Neural cell (in vitro differentiated cells): ENCODE measurements at regions not wholly inside any gene's neighbourhood (a gene's known extent, or its start where the extent isn't known, plus 50 kb on each side); places are given as distances from the start of the nearest gene placed in this dataset.

Experiments used
- H2AFZ ChIP-seq: fragments of 200-600, 300-800 bp; sonication (generic), shearing (Covaris generic); 2 replicates; pipeline ENCODE4 v1.6.0; 2014; ENCODE audit warnings: low read depth, mild to moderate bottlenecking, antibody characterized with exemption, low read length, moderate library complexity
- H3F3A ChIP-seq: fragments of 200-600 bp; shearing (Covaris generic); 2 replicates; pipeline ENCODE4 v1.6.1; 2016; ENCODE audit warnings: mild to moderate bottlenecking, moderate library complexity, mixed read lengths, antibody characterized with exemption, low read length; ENCODE audit not compliant: insufficient read depth, poor library complexity, severe bottlenecking
- H3K27ac ChIP-seq: fragments of 200-600, 300-800 bp; sonication (generic), shearing (Covaris generic); 2 replicates; pipeline ENCODE4 v1.5.1; 2014; ENCODE audit warnings: mild to moderate bottlenecking, low read length, moderate library complexity
- H3K27me3 ChIP-seq: fragments of 300-800, 200-600 bp; sonication (generic), shearing (Covaris generic); 2 replicates; pipeline ENCODE4 v1.6.0; 2014; ENCODE audit warnings: mild to moderate bottlenecking, low read depth, low read length, moderate library complexity; ENCODE audit not compliant: insufficient read depth
- H3K36me3 ChIP-seq: fragments of 300-800, 200-600 bp; sonication (generic), shearing (Covaris generic); 2 replicates; pipeline ENCODE4 v1.5.1; 2014; ENCODE audit warnings: mild to moderate bottlenecking, antibody characterized with exemption, low read length, moderate library complexity; ENCODE audit not compliant: insufficient read depth
- H3K4me2 ChIP-seq: fragments of 300-800, 200-600 bp; sonication (generic), shearing (Covaris generic); 2 replicates; pipeline ENCODE4 v1.6.0; 2014; ENCODE audit warnings: mild to moderate bottlenecking, low read length
- H3K4me3 ChIP-seq: fragments of 300-800, 200-600 bp; sonication (generic), shearing (Covaris generic); 2 replicates; pipeline ENCODE4 v1.5.1; 2014; ENCODE audit warnings: mild to moderate bottlenecking, low read length, moderate library complexity
- H3K79me2 ChIP-seq: fragments of 200-600 bp; shearing (Covaris generic); replicated peaks from 2 replicates; pipeline ENCODE4 v1.6.0; 2014; ENCODE audit warnings: mild to moderate bottlenecking, low read length, moderate library complexity; ENCODE audit not compliant: insufficient read depth
- H3K9ac ChIP-seq: fragments of 300-800, 200-600 bp; sonication (generic), shearing (Covaris generic); 2 replicates; pipeline ENCODE4 v1.6.1; 2016; ENCODE audit warnings: mild to moderate bottlenecking, low read length, mixed read lengths
- H3K9me2 ChIP-seq: fragments of 200-600 bp; shearing (Covaris generic); 2 replicates; pipeline ENCODE4 v1.6.1; 2016; ENCODE audit warnings: mild to moderate bottlenecking, low read length, mixed read lengths; ENCODE audit not compliant: insufficient read depth
- H3K9me3 ChIP-seq: fragments of 200-600, 300-800 bp; sonication (generic), shearing (Covaris generic); 2 replicates; pipeline ENCODE4 v1.6.1; 2016; ENCODE audit warnings: mild to moderate bottlenecking, mixed run types, low read length, moderate library complexity, mixed read lengths
- H4K20me1 ChIP-seq: fragments of 200-600 bp; shearing (Covaris generic); 2 replicates; pipeline ENCODE4 v1.6.1; 2016; ENCODE audit warnings: mild to moderate bottlenecking, mixed run types; ENCODE audit not compliant: insufficient read depth
- EP300 ChIP-seq: fragments of 450-650 bp; conservative IDR thresholded peaks from 2 replicates; pipeline ENCODE4 v1.6.1; 2014; ENCODE audit warnings: antibody characterized with exemption, mild to moderate bottlenecking, moderate library complexity; ENCODE audit not compliant: poor library complexity, severe bottlenecking
- EZH2 ChIP-seq: fragments of 200-600, 300-800 bp; shearing (Covaris generic), sonication (generic); IDR thresholded peaks from 2 replicates; pipeline ENCODE4 v1.6.1; 2014; ENCODE audit warnings: antibody characterized with exemption, low read length, borderline replicate concordance, mild to moderate bottlenecking; ENCODE audit not compliant: insufficient read depth, poor library complexity, severe bottlenecking
- MXI1 ChIP-seq: fragments of 450-650 bp; conservative IDR thresholded peaks from 2 replicates; pipeline ENCODE4 v1.6.1; 2014; ENCODE audit warnings: antibody characterized with exemption, mild to moderate bottlenecking; ENCODE audit not compliant: poor library complexity, severe bottlenecking
- POLR2AphosphoS5 ChIP-seq: IDR thresholded peaks from 2 replicates; pipeline ENCODE4 v1.6.1; 2012
- RAD21 ChIP-seq: fragments of 450-650 bp; conservative IDR thresholded peaks from 2 replicates; pipeline ENCODE4 v1.6.1; 2014; ENCODE audit warnings: antibody characterized with exemption, mild to moderate bottlenecking, moderate library complexity
- SMC3 ChIP-seq: fragments of 450-650 bp; conservative IDR thresholded peaks from 2 replicates; pipeline ENCODE4 v1.6.1; 2014; ENCODE audit warnings: antibody characterized with exemption, mild to moderate bottlenecking, moderate library complexity; ENCODE audit not compliant: poor library complexity
- TAF1 ChIP-seq: IDR thresholded peaks from 2 replicates; pipeline ENCODE4 v1.6.1; 2012; ENCODE audit warnings: low read depth
- TF ChIP-seq, protein P1 (sequence below): IDR thresholded peaks from 2 replicates; pipeline ENCODE4 v1.6.1; 2012; ENCODE audit warnings: borderline replicate concordance
- TF ChIP-seq, protein P2 (sequence below): fragments of 450-650 bp; IDR thresholded peaks from 2 replicates; pipeline ENCODE4 v1.5.1; 2014; ENCODE audit warnings: antibody characterized with exemption, mild to moderate bottlenecking, moderate library complexity; ENCODE audit not compliant: poor library complexity, severe bottlenecking

DNA sequence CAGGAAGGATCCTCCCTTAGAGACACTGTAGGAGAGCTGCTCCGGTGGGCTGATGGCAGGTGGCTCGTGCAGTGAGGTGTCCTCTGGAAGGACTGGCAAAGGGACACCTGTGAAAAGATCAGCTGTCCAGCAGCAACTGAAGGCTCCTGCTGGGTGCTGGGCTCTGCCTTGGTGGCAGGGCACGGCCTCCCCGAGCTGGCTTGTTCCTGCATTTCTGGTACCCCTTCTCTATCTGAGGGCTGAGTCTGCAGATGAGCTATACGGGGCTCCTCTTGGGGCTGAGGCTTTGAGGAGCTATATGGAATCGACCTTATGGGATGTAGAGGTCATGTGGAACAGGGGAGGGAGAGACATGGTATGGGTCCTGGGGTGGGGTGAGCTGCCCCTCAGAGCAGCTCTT lies 875.8 kb downstream of the BRD1 start:
- H3K79me2 ChIP-seq: no peaks in the 10 kb centered on the region
- H3K9ac ChIP-seq: no peak overlapping the region
- H2AFZ ChIP-seq: no peak overlapping the region
- no peak overlapping the region for H3K4me2 ChIP-seq
- H3K4me3 ChIP-seq: no peak overlapping the region
- no peaks in the 10 kb centered on the region for H3F3A ChIP-seq
- H3K27me3 ChIP-seq: no peaks in the 10 kb centered on the region
- H3K9me3 ChIP-seq: no peaks in the 10 kb centered on the region
- no peaks in the 10 kb centered on the region for H4K20me1 ChIP-seq
- no peaks in the 10 kb centered on the region for H3K9me2 ChIP-seq
- H3K36me3 ChIP-seq: no peaks in the 10 kb centered on the region
- H3K27ac ChIP-seq: no peak overlapping the region
- TF ChIP-seq EZH2 (no peak), SMC3 (no peak), MXI1 (no peak), RAD21 (no peak), EP300 (no peak), TAF1 (no peak), POLR2AphosphoS5 (no peak)
- TF ChIP-seq, protein P1, sequence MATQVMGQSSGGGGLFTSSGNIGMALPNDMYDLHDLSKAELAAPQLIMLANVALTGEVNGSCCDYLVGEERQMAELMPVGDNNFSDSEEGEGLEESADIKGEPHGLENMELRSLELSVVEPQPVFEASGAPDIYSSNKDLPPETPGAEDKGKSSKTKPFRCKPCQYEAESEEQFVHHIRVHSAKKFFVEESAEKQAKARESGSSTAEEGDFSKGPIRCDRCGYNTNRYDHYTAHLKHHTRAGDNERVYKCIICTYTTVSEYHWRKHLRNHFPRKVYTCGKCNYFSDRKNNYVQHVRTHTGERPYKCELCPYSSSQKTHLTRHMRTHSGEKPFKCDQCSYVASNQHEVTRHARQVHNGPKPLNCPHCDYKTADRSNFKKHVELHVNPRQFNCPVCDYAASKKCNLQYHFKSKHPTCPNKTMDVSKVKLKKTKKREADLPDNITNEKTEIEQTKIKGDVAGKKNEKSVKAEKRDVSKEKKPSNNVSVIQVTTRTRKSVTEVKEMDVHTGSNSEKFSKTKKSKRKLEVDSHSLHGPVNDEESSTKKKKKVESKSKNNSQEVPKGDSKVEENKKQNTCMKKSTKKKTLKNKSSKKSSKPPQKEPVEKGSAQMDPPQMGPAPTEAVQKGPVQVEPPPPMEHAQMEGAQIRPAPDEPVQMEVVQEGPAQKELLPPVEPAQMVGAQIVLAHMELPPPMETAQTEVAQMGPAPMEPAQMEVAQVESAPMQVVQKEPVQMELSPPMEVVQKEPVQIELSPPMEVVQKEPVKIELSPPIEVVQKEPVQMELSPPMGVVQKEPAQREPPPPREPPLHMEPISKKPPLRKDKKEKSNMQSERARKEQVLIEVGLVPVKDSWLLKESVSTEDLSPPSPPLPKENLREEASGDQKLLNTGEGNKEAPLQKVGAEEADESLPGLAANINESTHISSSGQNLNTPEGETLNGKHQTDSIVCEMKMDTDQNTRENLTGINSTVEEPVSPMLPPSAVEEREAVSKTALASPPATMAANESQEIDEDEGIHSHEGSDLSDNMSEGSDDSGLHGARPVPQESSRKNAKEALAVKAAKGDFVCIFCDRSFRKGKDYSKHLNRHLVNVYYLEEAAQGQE: no peak
- TF ChIP-seq, protein P2, sequence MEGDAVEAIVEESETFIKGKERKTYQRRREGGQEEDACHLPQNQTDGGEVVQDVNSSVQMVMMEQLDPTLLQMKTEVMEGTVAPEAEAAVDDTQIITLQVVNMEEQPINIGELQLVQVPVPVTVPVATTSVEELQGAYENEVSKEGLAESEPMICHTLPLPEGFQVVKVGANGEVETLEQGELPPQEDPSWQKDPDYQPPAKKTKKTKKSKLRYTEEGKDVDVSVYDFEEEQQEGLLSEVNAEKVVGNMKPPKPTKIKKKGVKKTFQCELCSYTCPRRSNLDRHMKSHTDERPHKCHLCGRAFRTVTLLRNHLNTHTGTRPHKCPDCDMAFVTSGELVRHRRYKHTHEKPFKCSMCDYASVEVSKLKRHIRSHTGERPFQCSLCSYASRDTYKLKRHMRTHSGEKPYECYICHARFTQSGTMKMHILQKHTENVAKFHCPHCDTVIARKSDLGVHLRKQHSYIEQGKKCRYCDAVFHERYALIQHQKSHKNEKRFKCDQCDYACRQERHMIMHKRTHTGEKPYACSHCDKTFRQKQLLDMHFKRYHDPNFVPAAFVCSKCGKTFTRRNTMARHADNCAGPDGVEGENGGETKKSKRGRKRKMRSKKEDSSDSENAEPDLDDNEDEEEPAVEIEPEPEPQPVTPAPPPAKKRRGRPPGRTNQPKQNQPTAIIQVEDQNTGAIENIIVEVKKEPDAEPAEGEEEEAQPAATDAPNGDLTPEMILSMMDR: no peak

DNA sequence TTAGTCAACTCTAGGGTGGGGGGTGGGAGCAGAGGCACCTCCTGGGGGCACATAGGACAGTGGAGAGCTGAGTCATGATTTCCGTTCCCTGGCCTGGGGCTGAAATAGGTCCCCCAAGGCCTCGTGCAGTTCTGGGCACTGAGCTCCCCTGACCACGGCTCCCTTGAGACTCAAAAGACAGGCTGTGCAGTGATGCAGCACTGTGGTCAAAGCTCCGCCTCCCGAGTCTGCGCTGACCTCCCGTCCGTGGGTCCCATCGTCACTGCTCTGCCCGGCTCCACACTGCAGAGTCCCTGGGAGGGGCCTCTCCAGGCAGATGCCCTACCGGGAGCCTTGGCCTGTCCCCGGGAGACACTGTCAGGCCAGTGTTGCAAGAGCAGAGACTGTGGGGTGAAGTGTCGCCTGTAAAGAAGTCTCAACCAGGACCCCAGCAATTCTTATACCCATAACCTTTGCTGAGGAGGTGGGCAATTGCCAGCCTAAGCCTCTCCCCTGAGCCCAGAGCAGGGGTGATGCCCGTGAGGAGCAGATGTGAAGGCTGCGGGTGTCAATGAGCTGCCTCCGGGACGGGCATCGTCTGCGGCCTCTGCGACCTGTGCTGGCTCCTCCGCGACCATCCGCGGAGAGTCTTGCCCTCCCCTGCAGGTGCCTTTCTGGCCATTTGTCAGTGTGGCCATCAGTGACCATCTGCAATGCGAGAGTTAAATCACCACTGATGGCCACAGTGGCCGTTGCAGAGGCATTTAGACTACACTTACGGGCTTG lies 877.3 kb downstream of the BRD1 start:
- Histone ChIP-seq H3K9me3 (no peaks in the 10 kb centered on the region), H3K27me3 (no peaks in the 10 kb centered on the region), H3K27ac (no peak overlapping the region), H3K4me3 (no peak overlapping the region), H3K4me2 (no peak overlapping the region), H4K20me1 (no peaks in the 10 kb centered on the region), H3K9me2 (no peaks in the 10 kb centered on the region), H3F3A (no peaks in the 10 kb centered on the region), H3K36me3 (no peaks in the 10 kb centered on the region), H3K79me2 (no peaks in the 10 kb centered on the region), H3K9ac (no peak overlapping the region), H2AFZ (no peak overlapping the region)
- no peak for TF ChIP-seq TAF1
